Smooth muscle cell (in vitro differentiated cells): ENCODE measurements at regions not wholly inside any gene's neighbourhood (a gene's known extent, or its start where the extent isn't known, plus 50 kb on each side); places are given as distances from the start of the nearest gene placed in this dataset.

ENCODE experiments used
- DNase-seq: peaks from one replicate; lab custom pipeline; 2025; ENCODE audit not compliant: unreplicated experiment; lab: John Stamatoyannopoulos, UW
- H2AFZ ChIP-seq: fragments of 200-600 bp; sonication (generic); 2 replicates; pipeline ENCODE4 v1.6.0; 2016; ENCODE audit warnings: antibody characterized with exemption, low read depth, mild to moderate bottlenecking
- H3F3A ChIP-seq: fragments of 200-600 bp; sonication (generic); 2 replicates; pipeline ENCODE4 v1.6.0; 2017; ENCODE audit warnings: antibody characterized with exemption, low read depth
- H3K27ac ChIP-seq: fragments of 200-600 bp; sonication (generic); 2 replicates; pipeline ENCODE4 v1.5.1; 2016; ENCODE audit warnings: low read depth, mild to moderate bottlenecking
- H3K27me3 ChIP-seq: fragments of 200-600 bp; sonication (generic); 2 replicates; pipeline ENCODE4 v1.6.1; 2016; ENCODE audit warnings: low read depth, mild to moderate bottlenecking
- H3K36me3 ChIP-seq: fragments of 200-600 bp; sonication (generic); 2 replicates; pipeline ENCODE4 v1.5.1; 2016; ENCODE audit warnings: low read depth
- H3K4me1 ChIP-seq: fragments of 200-600 bp; sonication (generic); 2 replicates; pipeline ENCODE4 v1.5.1; 2016; ENCODE audit warnings: low read depth
- H3K4me2 ChIP-seq: fragments of 200-600 bp; sonication (generic); 2 replicates; pipeline ENCODE4 v1.6.0; 2016; ENCODE audit warnings: mild to moderate bottlenecking
- H3K4me3 ChIP-seq: fragments of 200-600 bp; sonication (generic); 2 replicates; pipeline ENCODE4 v1.5.1; 2016; ENCODE audit warnings: mild to moderate bottlenecking
- H3K79me2 ChIP-seq: fragments of 200-600 bp; sonication (generic); 2 replicates; pipeline ENCODE4 v1.6.0; 2016; ENCODE audit warnings: low read depth, mild to moderate bottlenecking
- H3K9ac ChIP-seq: fragments of 200-600 bp; sonication (generic); 2 replicates; pipeline ENCODE4 v1.6.0; 2016; ENCODE audit warnings: low read depth
- H3K9me3 ChIP-seq: fragments of 200-600 bp; sonication (generic); replicated peaks from 2 replicates; pipeline ENCODE4 v1.5.1; 2016; ENCODE audit warnings: low read depth
- H4K20me1 ChIP-seq: fragments of 200-600 bp; sonication (generic); 2 replicates; pipeline ENCODE4 v1.6.0; 2016; ENCODE audit warnings: low read depth
- CTCF ChIP-seq: fragments of 200-600 bp; sonication (generic); IDR thresholded peaks from 2 replicates; pipeline ENCODE4 v1.5.1; 2017; ENCODE audit warnings: borderline replicate concordance, mild to moderate bottlenecking, antibody characterized with exemption; ENCODE audit not compliant: insufficient read depth, poor library complexity, severe bottlenecking
- WGBS: methylation state at CpG from one replicate; pipeline ENCODE4 v1.1.7; 2016; ENCODE audit warnings: low lambda C conversion rate; 5-methylcytosine and 5-hydroxymethylcytosine counted together

- Histone ChIP-seq H3K4me2 (no peak overlapping the region), H3K9ac (no peak overlapping the region), H3K4me1 (no peaks in the 10 kb centered on the region), H4K20me1 (no peaks in the 10 kb centered on the region), H3K36me3 (no peaks in the 10 kb centered on the region), H3F3A (no peaks in the 10 kb centered on the region), H3K4me3 (no peak overlapping the region), H2AFZ (no peak overlapping the region), H3K27ac (no peak overlapping the region), H3K79me2 (no peaks in the 10 kb centered on the region), H3K9me3 (no peaks in the 10 kb centered on the region), H3K27me3 (peaks cover 16% of the 10 kb centered on the region)
- no peak for TF ChIP-seq CTCF
- WGBS: 88% methylated on average over 7 of the region's 7 CpGs
- DNase-seq: no peak
Observed at GRCh38 chr13:50608370-50608769, 235.1 kb downstream of the DLEU7 start.

- no peak overlapping the region for H2AFZ ChIP-seq
- no peaks in the 10 kb centered on the region for H3K9me3 ChIP-seq
- no peaks in the 10 kb centered on the region for H3F3A ChIP-seq
- H3K27ac ChIP-seq: no peak overlapping the region
- H3K27me3 ChIP-seq: peaks cover 16% of the 10 kb centered on the region
- 87% methylated on average over 3 of the region's 3 CpGs for WGBS
- H3K4me2 ChIP-seq: no peak overlapping the region
- H3K9ac ChIP-seq: no peak overlapping the region
- no peak overlapping the region for H3K4me3 ChIP-seq
- no peaks in the 10 kb centered on the region for H4K20me1 ChIP-seq
- no peaks in the 10 kb centered on the region for H3K4me1 ChIP-seq
- TF ChIP-seq CTCF: no peak
- DNase-seq: no peak
- H3K36me3 ChIP-seq: no peaks in the 10 kb centered on the region
- H3K79me2 ChIP-seq: no peaks in the 10 kb centered on the region
Observed at GRCh38 chr13:50609011-50609410, 234.5 kb downstream of the DLEU7 start.

- TF ChIP-seq CTCF: no peak
- peaks cover 16% of the 10 kb centered on the region for H3K27me3 ChIP-seq
- no peak for DNase-seq
- no peak overlapping the region for H3K9ac ChIP-seq
- H3K36me3 ChIP-seq: no peaks in the 10 kb centered on the region
- WGBS: 87% methylated on average over 2 of the region's 2 CpGs
- H3F3A ChIP-seq: no peaks in the 10 kb centered on the region
- no peak overlapping the region for H3K27ac ChIP-seq
- no peak overlapping the region for H2AFZ ChIP-seq
- no peak overlapping the region for H3K4me3 ChIP-seq
- H3K79me2 ChIP-seq: no peaks in the 10 kb centered on the region
- H3K4me2 ChIP-seq: no peak overlapping the region
- no peaks in the 10 kb centered on the region for H3K9me3 ChIP-seq
- H4K20me1 ChIP-seq: no peaks in the 10 kb centered on the region
- H3K4me1 ChIP-seq: no peaks in the 10 kb centered on the region
Observed at GRCh38 chr13:50610238-50610637, 233.3 kb downstream of the DLEU7 start.

- H4K20me1 ChIP-seq: no peaks in the 10 kb centered on the region
- H3K9me3 ChIP-seq: no peaks in the 10 kb centered on the region
- H3K4me1 ChIP-seq: no peaks in the 10 kb centered on the region
- no peak for DNase-seq
- TF ChIP-seq CTCF: no peak
- no peak overlapping the region for H2AFZ ChIP-seq
- peaks cover 16% of the 10 kb centered on the region for H3K27me3 ChIP-seq
- H3K27ac ChIP-seq: no peak overlapping the region
- H3K4me2 ChIP-seq: no peak overlapping the region
- H3K79me2 ChIP-seq: no peaks in the 10 kb centered on the region
- no peaks in the 10 kb centered on the region for H3K36me3 ChIP-seq
- 94% methylated on average over 5 of the region's 5 CpGs for WGBS
- H3F3A ChIP-seq: no peaks in the 10 kb centered on the region
- no peak overlapping the region for H3K9ac ChIP-seq
- no peak overlapping the region for H3K4me3 ChIP-seq
Observed at GRCh38 chr13:50611117-50611781, 232.2 kb downstream of the DLEU7 start.
